ENCODE measurements at regions not wholly inside any gene's neighbourhood (a gene's known extent, or its start where the extent isn't known, plus 50 kb on each side); places are given as distances from the start of the nearest gene placed in this dataset.

DNA sequence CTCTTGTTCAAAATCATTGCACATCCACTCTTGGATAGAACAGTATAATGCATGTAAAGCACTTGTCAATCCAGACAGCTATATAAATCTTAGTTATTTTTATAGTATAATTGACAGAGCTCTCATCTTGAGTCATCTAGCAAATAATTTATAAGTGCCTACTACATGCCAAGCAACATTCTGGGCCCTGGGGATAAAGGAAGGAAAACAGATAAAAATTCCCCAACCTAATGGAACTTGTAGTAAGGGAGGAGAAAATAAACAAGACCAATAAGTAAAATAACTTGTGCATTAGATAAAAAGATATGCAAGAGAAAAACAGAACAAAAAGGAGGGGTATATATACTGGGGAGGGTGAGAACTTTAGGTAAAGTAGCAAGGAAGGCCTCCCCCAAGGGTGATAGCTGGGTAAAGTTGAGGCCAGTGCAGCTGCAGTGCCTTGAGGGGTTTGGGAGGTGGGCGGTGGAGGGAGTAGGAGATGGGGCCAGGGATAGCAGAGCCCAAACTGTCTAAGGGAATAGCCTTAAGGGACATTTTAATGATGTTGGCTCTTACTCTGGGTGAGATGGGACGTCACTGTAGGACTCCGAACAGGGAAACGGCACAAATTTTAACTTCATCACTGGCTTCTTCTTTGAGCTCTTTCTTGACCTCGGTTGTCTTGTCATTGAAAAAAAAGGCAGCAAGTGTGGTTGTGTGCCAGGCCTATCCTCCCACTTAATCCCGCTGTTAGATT lies 79.3 kb upstream of the SEC61G start:
- H3K27me3 ChIP-seq (ENCODE audit: control insufficient read depth, insufficient read depth, low read length), result no peaks in the 10 kb centered on the region
- H3K36me3 ChIP-seq (ENCODE audit: control insufficient read depth, insufficient read depth, low read length), result no peaks in the 10 kb centered on the region
- BruUV-seq (replicated peaks), result no TSS peak
- H3K27ac ChIP-seq (ENCODE audit: low read length), result no peak overlapping the region
- in situ Hi-C loops (cut with HindIII; ENCODE audit: low pct_unique_long_range_greater_than_20kb, low sequenced_read_pairs), result no loop called here
- H3K4me3 ChIP-seq (ENCODE audit: low read depth in 2 of 2, low read length in 2 of 2), result no peak overlapping the region
- no peak for DNase-seq (ENCODE audit: low read depth, low spot score)
- CTCF ChIA-PET, result interaction anchor here (1.0 to 1.4 kb wide), 2 partner anchors 50 to 65 kb away, joined by 3 to 7 read pairs; no protein-coding TSS in a partner anchor
- no peaks in the 10 kb centered on the region for H3K9me3 ChIP-seq (ENCODE audit: control insufficient read depth, insufficient read depth, low read depth, low read length)
- TF ChIP-seq POLR2AphosphoS5 (IDR thresholded peaks at IDR 0.05; ENCODE audit: low read depth, low read length), result no peak
- TF ChIP-seq, protein P1, sequence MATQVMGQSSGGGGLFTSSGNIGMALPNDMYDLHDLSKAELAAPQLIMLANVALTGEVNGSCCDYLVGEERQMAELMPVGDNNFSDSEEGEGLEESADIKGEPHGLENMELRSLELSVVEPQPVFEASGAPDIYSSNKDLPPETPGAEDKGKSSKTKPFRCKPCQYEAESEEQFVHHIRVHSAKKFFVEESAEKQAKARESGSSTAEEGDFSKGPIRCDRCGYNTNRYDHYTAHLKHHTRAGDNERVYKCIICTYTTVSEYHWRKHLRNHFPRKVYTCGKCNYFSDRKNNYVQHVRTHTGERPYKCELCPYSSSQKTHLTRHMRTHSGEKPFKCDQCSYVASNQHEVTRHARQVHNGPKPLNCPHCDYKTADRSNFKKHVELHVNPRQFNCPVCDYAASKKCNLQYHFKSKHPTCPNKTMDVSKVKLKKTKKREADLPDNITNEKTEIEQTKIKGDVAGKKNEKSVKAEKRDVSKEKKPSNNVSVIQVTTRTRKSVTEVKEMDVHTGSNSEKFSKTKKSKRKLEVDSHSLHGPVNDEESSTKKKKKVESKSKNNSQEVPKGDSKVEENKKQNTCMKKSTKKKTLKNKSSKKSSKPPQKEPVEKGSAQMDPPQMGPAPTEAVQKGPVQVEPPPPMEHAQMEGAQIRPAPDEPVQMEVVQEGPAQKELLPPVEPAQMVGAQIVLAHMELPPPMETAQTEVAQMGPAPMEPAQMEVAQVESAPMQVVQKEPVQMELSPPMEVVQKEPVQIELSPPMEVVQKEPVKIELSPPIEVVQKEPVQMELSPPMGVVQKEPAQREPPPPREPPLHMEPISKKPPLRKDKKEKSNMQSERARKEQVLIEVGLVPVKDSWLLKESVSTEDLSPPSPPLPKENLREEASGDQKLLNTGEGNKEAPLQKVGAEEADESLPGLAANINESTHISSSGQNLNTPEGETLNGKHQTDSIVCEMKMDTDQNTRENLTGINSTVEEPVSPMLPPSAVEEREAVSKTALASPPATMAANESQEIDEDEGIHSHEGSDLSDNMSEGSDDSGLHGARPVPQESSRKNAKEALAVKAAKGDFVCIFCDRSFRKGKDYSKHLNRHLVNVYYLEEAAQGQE (IDR thresholded peaks at IDR 0.05; ENCODE audit: insufficient read depth in 1 of 2, low read depth in 2 of 2, low read length in 1 of 2), result no peak
- no peak for TF ChIP-seq TCF7L2 (IDR thresholded peaks at IDR 0.05; ENCODE audit: low read depth, low read length)
- no peak for TF ChIP-seq SIN3A (IDR thresholded peaks at IDR 0.05; ENCODE audit: borderline replicate concordance, insufficient read depth, low read depth, low read length)
- TF ChIP-seq, protein P2, sequence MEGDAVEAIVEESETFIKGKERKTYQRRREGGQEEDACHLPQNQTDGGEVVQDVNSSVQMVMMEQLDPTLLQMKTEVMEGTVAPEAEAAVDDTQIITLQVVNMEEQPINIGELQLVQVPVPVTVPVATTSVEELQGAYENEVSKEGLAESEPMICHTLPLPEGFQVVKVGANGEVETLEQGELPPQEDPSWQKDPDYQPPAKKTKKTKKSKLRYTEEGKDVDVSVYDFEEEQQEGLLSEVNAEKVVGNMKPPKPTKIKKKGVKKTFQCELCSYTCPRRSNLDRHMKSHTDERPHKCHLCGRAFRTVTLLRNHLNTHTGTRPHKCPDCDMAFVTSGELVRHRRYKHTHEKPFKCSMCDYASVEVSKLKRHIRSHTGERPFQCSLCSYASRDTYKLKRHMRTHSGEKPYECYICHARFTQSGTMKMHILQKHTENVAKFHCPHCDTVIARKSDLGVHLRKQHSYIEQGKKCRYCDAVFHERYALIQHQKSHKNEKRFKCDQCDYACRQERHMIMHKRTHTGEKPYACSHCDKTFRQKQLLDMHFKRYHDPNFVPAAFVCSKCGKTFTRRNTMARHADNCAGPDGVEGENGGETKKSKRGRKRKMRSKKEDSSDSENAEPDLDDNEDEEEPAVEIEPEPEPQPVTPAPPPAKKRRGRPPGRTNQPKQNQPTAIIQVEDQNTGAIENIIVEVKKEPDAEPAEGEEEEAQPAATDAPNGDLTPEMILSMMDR (IDR thresholded peaks at IDR 0.05), result no peak
- POLR2A ChIA-PET, result interaction anchor here (0.5 kb wide), 1 partner anchor 183 kb away, joined by 6 read pairs; no protein-coding TSS in a partner anchor
- no peak for ATAC-seq
- H3K4me1 ChIP-seq (ENCODE audit: control insufficient read depth, insufficient read depth, low read length), result no peaks in the 10 kb centered on the region
- intact Hi-C loops (cut with micrococcal nuclease; ENCODE audit: unreplicated experiment), result loop anchor here (5.0 kb wide), 1 partner anchor 66 kb away; no protein-coding TSS in a partner anchor

DNA sequence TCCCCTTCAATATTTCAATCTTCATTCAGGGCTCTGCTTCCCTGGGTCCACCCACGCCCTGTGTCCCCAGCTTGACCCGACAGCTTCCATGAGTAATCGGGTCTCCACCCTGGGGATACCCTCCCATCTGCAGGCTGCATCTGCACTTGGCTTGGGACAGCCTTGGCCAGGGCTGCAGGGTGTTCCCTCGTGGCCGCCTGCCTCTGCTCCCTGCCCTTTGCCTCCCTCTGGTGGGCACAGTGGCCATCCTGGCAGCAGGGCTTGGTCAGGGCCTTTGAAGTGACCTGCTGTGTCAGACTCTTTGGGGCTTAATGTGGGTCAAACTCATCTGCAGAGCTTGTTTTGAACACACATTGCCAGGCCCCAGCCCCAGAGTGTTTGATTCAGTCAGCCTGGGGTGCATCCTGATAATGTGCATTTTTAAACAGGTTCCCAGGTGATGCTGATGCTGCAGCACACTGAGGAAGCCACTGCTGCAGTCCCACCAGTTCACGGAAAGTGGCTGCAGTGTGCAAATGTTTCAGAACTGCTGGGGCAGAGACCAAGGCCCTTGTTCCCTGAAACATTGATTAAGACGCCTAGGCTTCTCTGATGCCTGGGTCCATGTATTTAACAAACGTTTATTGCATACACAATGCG lies 80.7 kb upstream of the SEC61G start:
- no peaks in the 10 kb centered on the region for H3K4me1 ChIP-seq (ENCODE audit: control insufficient read depth, insufficient read depth, low read length)
- POLR2A ChIA-PET, result interaction anchor here (0.7 kb wide), 1 partner anchor 415 kb away, joined by 3 read pairs; no protein-coding TSS in a partner anchor

More for the DNA sequence above, 80.7 kb upstream of the SEC61G start:
- peak; percentile 98 for ATAC-seq
- intact Hi-C loops (cut with micrococcal nuclease; ENCODE audit: unreplicated experiment) (loop anchor here (1.0 to 5.0 kb wide), 3 partner anchors 51 to 415 kb away; no protein-coding TSS in a partner anchor), in situ Hi-C loops (cut with HindIII; ENCODE audit: low pct_unique_long_range_greater_than_20kb, low sequenced_read_pairs) (no loop called here)
- CTCF ChIA-PET, result interaction anchor here (1.3 to 1.4 kb wide), 2 partner anchors 51 kb away, joined by 5 to 7 read pairs; no protein-coding TSS in a partner anchor
- TF ChIP-seq SIN3A (IDR thresholded peaks at IDR 0.05; ENCODE audit: borderline replicate concordance, insufficient read depth, low read depth, low read length) (no peak), POLR2AphosphoS5 (IDR thresholded peaks at IDR 0.05; ENCODE audit: low read depth, low read length) (no peak), TCF7L2 (IDR thresholded peaks at IDR 0.05; ENCODE audit: low read depth, low read length) (peak; percentile 92)
- TF ChIP-seq, protein P1 (IDR thresholded peaks at IDR 0.05; ENCODE audit: insufficient read depth in 1 of 2, low read depth in 2 of 2, low read length in 1 of 2), result no peak
- TF ChIP-seq, protein P2 (IDR thresholded peaks at IDR 0.05), result peak; percentile 94
- H3K27me3 ChIP-seq (ENCODE audit: control insufficient read depth, insufficient read depth, low read length), result no peaks in the 10 kb centered on the region
- H3K9me3 ChIP-seq (ENCODE audit: control insufficient read depth, insufficient read depth, low read depth, low read length), result no peaks in the 10 kb centered on the region
- DNase-seq (ENCODE audit: low read depth, low spot score), result no peak
- H3K4me3 ChIP-seq (ENCODE audit: low read depth in 2 of 2, low read length in 2 of 2), result no peak overlapping the region
- H3K36me3 ChIP-seq (ENCODE audit: control insufficient read depth, insufficient read depth, low read length), result no peaks in the 10 kb centered on the region
- H3K27ac ChIP-seq (ENCODE audit: low read length), result no peak overlapping the region
- no TSS peak for BruUV-seq (replicated peaks)

All from Panc1 (cell line).